ENCODE measurements at regions not wholly inside any gene's neighbourhood (a gene's known extent, or its start where the extent isn't known, plus 50 kb on each side); places are given as distances from the start of the nearest gene placed in this dataset.

GRCh38 chr4:185999207-185999606 is 69.7 kb upstream of the TLR3 start:
- no peak for TF ChIP-seq CTCF (IDR thresholded peaks at IDR 0.05; ENCODE audit: extremely low read depth in 1 of 2, insufficient read depth in 1 of 2, low read depth in 1 of 2, low read length in 2 of 2)
- TF ChIP-seq POLR2A (IDR thresholded peaks at IDR 0.05; ENCODE audit: low read depth, low read length) = no peak
- no peak for TF ChIP-seq POLR2AphosphoS5 (IDR thresholded peaks at IDR 0.05; ENCODE audit: insufficient read depth, low read depth, low read length)
- TF ChIP-seq EZH2 (IDR thresholded peaks at IDR 0.05; ENCODE audit: borderline replicate concordance, low read depth, low read length, severe bottlenecking) = no peak
